Liver (tissue), 8 donors: ENCODE measurements at regions not wholly inside any gene's neighbourhood (a gene's known extent, or its start where the extent isn't known, plus 50 kb on each side); places are given as distances from the start of the nearest gene placed in this dataset.

Experiments
- DNase-seq: peaks from one replicate; pipeline ENCODE4 v3.0.0-alpha.2; 2017; ENCODE audit warnings: low spot score
- H3K27ac ChIP-seq, 2 donors: one replicate each; pipeline ENCODE4 v1.7.0; 2013; ENCODE audit warnings: inconsistent platforms in 2 of 2, low read length in 2 of 2, control low read depth in 1 of 2, low read depth in 1 of 2, mild to moderate bottlenecking in 1 of 2
- H3K27me3 ChIP-seq, 4 donors: one replicate each; pipeline versions ENCODE4 v1.6.1 to v1.7.0; 2013; ENCODE audit warnings: low read length in 3 of 4, inconsistent platforms in 1 of 4, mild to moderate bottlenecking in 1 of 4, moderate library complexity in 1 of 4; ENCODE audit not compliant: control insufficient read depth in 4 of 4, insufficient read depth in 4 of 4
- H3K36me3 ChIP-seq, 4 donors: one replicate each; pipeline versions ENCODE4 v1.6.1 to v1.7.0; 2013; ENCODE audit warnings: low read length in 3 of 4, mild to moderate bottlenecking in 3 of 4, low read depth in 1 of 4, moderate library complexity in 1 of 4; ENCODE audit not compliant: control insufficient read depth in 4 of 4, insufficient read depth in 3 of 4
- H3K4me1 ChIP-seq, 4 donors: one replicate each; pipeline versions ENCODE4 v1.6.1 to v1.7.0; 2013; ENCODE audit warnings: low read length in 3 of 4, mild to moderate bottlenecking in 3 of 4, moderate library complexity in 1 of 4; ENCODE audit not compliant: control insufficient read depth in 4 of 4, insufficient read depth in 4 of 4
- H3K4me3 ChIP-seq, 3 donors: one replicate each; pipeline versions ENCODE4 v1.6.1 to v1.7.0; 2013; ENCODE audit warnings: low read length in 3 of 3, control low read depth in 1 of 3, low read depth in 1 of 3, mild to moderate bottlenecking in 1 of 3
- H3K9ac ChIP-seq, 2 donors: one replicate each; pipeline ENCODE4 v1.7.0; 2013; ENCODE audit warnings: low read length in 2 of 2, mild to moderate bottlenecking in 2 of 2, moderate library complexity in 2 of 2, control low read depth in 1 of 2, low read depth in 1 of 2
- H3K9me3 ChIP-seq, 4 donors: one replicate each; pipeline versions ENCODE4 v1.6.1 to v1.7.0; 2013; ENCODE audit warnings: low read length in 3 of 4; ENCODE audit not compliant: control insufficient read depth in 4 of 4
- EGR1 ChIP-seq, 2 donors: IDR thresholded peaks; 2 replicates each; pipeline ENCODE4 v1.6.1; 2016 to 2018; ENCODE audit warnings: antibody characterized with exemption in 2 of 2, low read depth in 2 of 2
- FOXA1 ChIP-seq: IDR thresholded peaks from 2 replicates; pipeline ENCODE4 v1.6.1; 2016; ENCODE audit warnings: antibody characterized with exemption
- FOXA2 ChIP-seq: IDR thresholded peaks from 2 replicates; pipeline ENCODE4 v1.6.1; 2016; ENCODE audit warnings: antibody characterized with exemption
- GABPA ChIP-seq, 2 donors: IDR thresholded peaks in 1 of 2; conservative IDR thresholded peaks in 1 of 2; 2 replicates each; pipeline ENCODE4 v1.6.1; 2016; ENCODE audit warnings: antibody characterized with exemption in 2 of 2, mild to moderate bottlenecking in 1 of 2, moderate library complexity in 1 of 2
- HNF4A ChIP-seq, 2 donors: conservative IDR thresholded peaks; 2 replicates each; pipeline ENCODE4 v1.6.1; 2016; ENCODE audit warnings: antibody characterized with exemption in 2 of 2, mild to moderate bottlenecking in 2 of 2
- HNF4G ChIP-seq: IDR thresholded peaks from 2 replicates; pipeline ENCODE4 v1.6.1; 2016; ENCODE audit warnings: antibody characterized with exemption
- JUND ChIP-seq, 2 donors: IDR thresholded peaks; 2 replicates each; pipeline ENCODE4 v1.6.1; 2016; ENCODE audit warnings: antibody characterized with exemption in 2 of 2
- NR2F2 ChIP-seq: IDR thresholded peaks from 2 replicates; pipeline ENCODE4 v1.6.1; 2016; ENCODE audit warnings: antibody characterized with exemption
- RAD21 ChIP-seq, 2 donors: IDR thresholded peaks; 2 replicates each; pipeline ENCODE4 v1.6.1; 2016; ENCODE audit warnings: antibody characterized with exemption in 2 of 2, mild to moderate bottlenecking in 2 of 2
- REST ChIP-seq: IDR thresholded peaks from 2 replicates; pipeline ENCODE4 v1.6.1; 2016; ENCODE audit warnings: antibody characterized with exemption, mild to moderate bottlenecking
- RXRA ChIP-seq, 2 donors: IDR thresholded peaks; 2 replicates each; pipeline ENCODE4 v1.6.1; 2017 to 2018; ENCODE audit warnings: antibody characterized with exemption in 2 of 2, mild to moderate bottlenecking in 1 of 2
- SP1 ChIP-seq: IDR thresholded peaks from 2 replicates; pipeline ENCODE4 v1.6.1; 2018; ENCODE audit warnings: antibody characterized with exemption, mild to moderate bottlenecking
- TAF1 ChIP-seq: conservative IDR thresholded peaks from 2 replicates; pipeline ENCODE4 v1.6.1; 2016; ENCODE audit warnings: antibody characterized with exemption, mild to moderate bottlenecking
- YY1 ChIP-seq: IDR thresholded peaks from 2 replicates; pipeline ENCODE4 v1.6.1; 2016; ENCODE audit warnings: antibody characterized with exemption, mild to moderate bottlenecking
- WGBS: extraction: QIAGEN DNeasy Blood & Tissue Kit; methylation state at CpG from one replicate; pipeline ENCODE4 v1.1.7; 2013; 5-methylcytosine and 5-hydroxymethylcytosine counted together
- TF ChIP-seq, protein P1 (sequence below): IDR thresholded peaks from 2 replicates; pipeline ENCODE4 v1.6.1; 2016; ENCODE audit warnings: antibody characterized with exemption
- TF ChIP-seq, protein P2 (sequence below): IDR thresholded peaks from 2 replicates; pipeline ENCODE4 v1.6.1; 2016; ENCODE audit warnings: antibody characterized with exemption
- TF ChIP-seq, protein P3 (sequence below): fragments of 150-350 bp; IDR thresholded peaks from 2 replicates; pipeline ENCODE4 v1.5.1; 2017; ENCODE audit warnings: improper control_type of control experiment, low read depth, low read length; ENCODE audit not compliant: missing input control
- TF ChIP-seq, protein P4 (sequence below): IDR thresholded peaks from 2 replicates; pipeline ENCODE4 v1.6.1; 2016; ENCODE audit warnings: antibody characterized with exemption
- donor health status: healthy.
- donor health status: healthy.
- donor health status: healthy.
- donor health status: healthy.
- donor health status: healthy.

- no peak for TF ChIP-seq TAF1
These were observed 472.6 kb downstream of the ENC1 start (continued) for GRCh38 chr5:74167930-74168315.

- H3K9ac ChIP-seq = no peak overlapping the region
- H3K4me3 ChIP-seq = no peak overlapping the region
- no peaks in the 10 kb centered on the region for H3K27me3 ChIP-seq
- no peaks in the 10 kb centered on the region for H3K36me3 ChIP-seq
- TF ChIP-seq, protein P1, sequence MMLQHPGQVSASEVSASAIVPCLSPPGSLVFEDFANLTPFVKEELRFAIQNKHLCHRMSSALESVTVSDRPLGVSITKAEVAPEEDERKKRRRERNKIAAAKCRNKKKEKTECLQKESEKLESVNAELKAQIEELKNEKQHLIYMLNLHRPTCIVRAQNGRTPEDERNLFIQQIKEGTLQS = no peak
- TF ChIP-seq, protein P2, sequence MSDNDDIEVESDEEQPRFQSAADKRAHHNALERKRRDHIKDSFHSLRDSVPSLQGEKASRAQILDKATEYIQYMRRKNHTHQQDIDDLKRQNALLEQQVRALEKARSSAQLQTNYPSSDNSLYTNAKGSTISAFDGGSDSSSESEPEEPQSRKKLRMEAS = no peak
- TF ChIP-seq FOXA1 (no peak), HNF4A (conservative IDR thresholded peaks at IDR 0.05) (no peak), FOXA2 (no peak), RXRA (IDR thresholded peaks at IDR 0.05) (no peak), YY1 (no peak), NR2F2 (no peak), GABPA (IDR thresholded peaks at IDR 0.05 in 1 of 2, conservative IDR thresholded peaks at IDR 0.05 in 1 of 2) (no peak), TAF1 (no peak), JUND (IDR thresholded peaks at IDR 0.05) (no peak), HNF4G (no peak), SP1 (no peak), REST (no peak), EGR1 (IDR thresholded peaks at IDR 0.05; ENCODE audit: low read depth in 2 of 2) (no peak), RAD21 (IDR thresholded peaks at IDR 0.05) (no peak)
- TF ChIP-seq, protein P3, sequence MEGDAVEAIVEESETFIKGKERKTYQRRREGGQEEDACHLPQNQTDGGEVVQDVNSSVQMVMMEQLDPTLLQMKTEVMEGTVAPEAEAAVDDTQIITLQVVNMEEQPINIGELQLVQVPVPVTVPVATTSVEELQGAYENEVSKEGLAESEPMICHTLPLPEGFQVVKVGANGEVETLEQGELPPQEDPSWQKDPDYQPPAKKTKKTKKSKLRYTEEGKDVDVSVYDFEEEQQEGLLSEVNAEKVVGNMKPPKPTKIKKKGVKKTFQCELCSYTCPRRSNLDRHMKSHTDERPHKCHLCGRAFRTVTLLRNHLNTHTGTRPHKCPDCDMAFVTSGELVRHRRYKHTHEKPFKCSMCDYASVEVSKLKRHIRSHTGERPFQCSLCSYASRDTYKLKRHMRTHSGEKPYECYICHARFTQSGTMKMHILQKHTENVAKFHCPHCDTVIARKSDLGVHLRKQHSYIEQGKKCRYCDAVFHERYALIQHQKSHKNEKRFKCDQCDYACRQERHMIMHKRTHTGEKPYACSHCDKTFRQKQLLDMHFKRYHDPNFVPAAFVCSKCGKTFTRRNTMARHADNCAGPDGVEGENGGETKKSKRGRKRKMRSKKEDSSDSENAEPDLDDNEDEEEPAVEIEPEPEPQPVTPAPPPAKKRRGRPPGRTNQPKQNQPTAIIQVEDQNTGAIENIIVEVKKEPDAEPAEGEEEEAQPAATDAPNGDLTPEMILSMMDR = no peak
- TF ChIP-seq, protein P4, sequence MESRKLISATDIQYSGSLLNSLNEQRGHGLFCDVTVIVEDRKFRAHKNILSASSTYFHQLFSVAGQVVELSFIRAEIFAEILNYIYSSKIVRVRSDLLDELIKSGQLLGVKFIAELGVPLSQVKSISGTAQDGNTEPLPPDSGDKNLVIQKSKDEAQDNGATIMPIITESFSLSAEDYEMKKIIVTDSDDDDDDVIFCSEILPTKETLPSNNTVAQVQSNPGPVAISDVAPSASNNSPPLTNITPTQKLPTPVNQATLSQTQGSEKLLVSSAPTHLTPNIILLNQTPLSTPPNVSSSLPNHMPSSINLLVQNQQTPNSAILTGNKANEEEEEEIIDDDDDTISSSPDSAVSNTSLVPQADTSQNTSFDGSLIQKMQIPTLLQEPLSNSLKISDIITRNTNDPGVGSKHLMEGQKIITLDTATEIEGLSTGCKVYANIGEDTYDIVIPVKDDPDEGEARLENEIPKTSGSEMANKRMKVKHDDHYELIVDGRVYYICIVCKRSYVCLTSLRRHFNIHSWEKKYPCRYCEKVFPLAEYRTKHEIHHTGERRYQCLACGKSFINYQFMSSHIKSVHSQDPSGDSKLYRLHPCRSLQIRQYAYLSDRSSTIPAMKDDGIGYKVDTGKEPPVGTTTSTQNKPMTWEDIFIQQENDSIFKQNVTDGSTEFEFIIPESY = no peak
- no peak overlapping the region for H3K27ac ChIP-seq
- peaks cover 0 to 6% (median 0%) of the 10 kb centered on the region in 4 donors for H3K4me1 ChIP-seq
- WGBS = 89% methylated on average over 6 of the region's 6 CpGs
- no peaks in the 10 kb centered on the region for H3K9me3 ChIP-seq
- no peak for DNase-seq
These were observed 473.2 kb downstream of the ENC1 start for GRCh38 chr5:74167206-74167929.
